ENCODE measurements at regions not wholly inside any gene's neighbourhood (a gene's known extent, or its start where the extent isn't known, plus 50 kb on each side); places are given as distances from the start of the nearest gene placed in this dataset.

GRCh38 chr18:35912332-35912731 lies 60.1 kb upstream of the RMP24 start:
- TF ChIP-seq HOXA7 (CRISPR knock-in tag; IDR thresholded peaks at IDR 0.05; ENCODE audit: borderline replicate concordance) (no peak), ZNF549 (tag by site-specific recombination; IDR thresholded peaks at IDR 0.05) (no peak), ZNF239 (tag by site-specific recombination; IDR thresholded peaks at IDR 0.05) (no peak), ZNF350 (tag by site-specific recombination; IDR thresholded peaks at IDR 0.05) (no peak), KLF1 (tag by site-specific recombination; IDR thresholded peaks at IDR 0.05) (no peak)
